Left ventricle myocardium inferior (tissue), 1 donor: ENCODE measurements at regions not wholly inside any gene's neighbourhood (a gene's known extent, or its start where the extent isn't known, plus 50 kb on each side); places are given as distances from the start of the nearest gene placed in this dataset.

Experiments used
- DNase-seq: peaks from one replicate; pipeline ENCODE4 v3.0.0-alpha.2; 2020
- H3K27ac ChIP-seq: fragments of 200-600 bp; replicated peaks from 2 replicates; pipeline ENCODE4 v1.8.0; 2021
- H3K27me3 ChIP-seq: fragments of 200-600 bp; 2 replicates; pipeline ENCODE4 v1.8.0; 2021; ENCODE audit warnings: low read depth
- H3K36me3 ChIP-seq: fragments of 200-600 bp; 2 replicates; pipeline ENCODE4 v1.8.0; 2021
- H3K4me1 ChIP-seq: fragments of 200-600 bp; 2 replicates; pipeline ENCODE4 v1.8.0; 2021
- H3K4me3 ChIP-seq: fragments of 200-600 bp; 2 replicates; pipeline ENCODE4 v1.8.0; 2021; ENCODE audit warnings: mild to moderate bottlenecking, moderate library complexity
- H3K9me3 ChIP-seq: fragments of 200-600 bp; replicated peaks from 2 replicates; pipeline ENCODE4 v1.8.0; 2021
- CTCF ChIP-seq: fragments of 200-600 bp; IDR thresholded peaks from 2 replicates; pipeline ENCODE4 v1.8.0; 2021; ENCODE audit warnings: antibody characterized with exemption, mild to moderate bottlenecking, borderline replicate concordance
- intact Hi-C: fragments of 100-400 bp; cut with micrococcal nuclease; formaldehyde crosslinking; loops from one replicate; pipeline ENCODE4 v1.11.0; 2022
- donor health status: DM: no; HTN: yes; CAD: no; lungs with severe emphysema.

- DNase-seq, result no peak
Measured at GRCh38 chr4:171553961-171554360, 259.2 kb upstream of the GALNTL6 start.

GRCh38 chr4:171542640-171543039 is 270.6 kb upstream of the GALNTL6 start:
- no peak for TF ChIP-seq CTCF
- DNase-seq, result no peak
- Histone ChIP-seq H3K27me3 (no peaks in the 10 kb centered on the region), H3K4me3 (no peak overlapping the region), H3K4me1 (no peaks in the 10 kb centered on the region), H3K9me3 (peaks cover 15% of the 10 kb centered on the region), H3K36me3 (no peaks in the 10 kb centered on the region), H3K27ac (no peak overlapping the region)
- intact Hi-C loops, result no loop called here

More at GRCh38 chr4:171553961-171554360, 259.2 kb upstream of the GALNTL6 start:
- H3K9me3 ChIP-seq, result peaks cover 3% of the 10 kb centered on the region
- TF ChIP-seq CTCF, result no peak
- no peaks in the 10 kb centered on the region for H3K27me3 ChIP-seq
- H3K4me3 ChIP-seq, result no peak overlapping the region
- H3K27ac ChIP-seq, result no peak overlapping the region
- intact Hi-C loops, result no loop called here
- H3K4me1 ChIP-seq, result no peaks in the 10 kb centered on the region
- H3K36me3 ChIP-seq, result no peaks in the 10 kb centered on the region

GRCh38 chr4:171538601-171539100 is 274.6 kb upstream of the GALNTL6 start:
- H3K27ac ChIP-seq, result no peak overlapping the region
- no peak for DNase-seq
- H3K4me3 ChIP-seq, result no peak overlapping the region
- H3K27me3 ChIP-seq, result no peaks in the 10 kb centered on the region
- H3K36me3 ChIP-seq, result no peaks in the 10 kb centered on the region
- intact Hi-C loops, result no loop called here
- no peak for TF ChIP-seq CTCF
- H3K4me1 ChIP-seq, result no peaks in the 10 kb centered on the region
- no peaks in the 10 kb centered on the region for H3K9me3 ChIP-seq

- no peak for TF ChIP-seq CTCF
- no peaks in the 10 kb centered on the region for H3K4me1 ChIP-seq
- no peaks in the 10 kb centered on the region for H3K27me3 ChIP-seq
- no peaks in the 10 kb centered on the region for H3K9me3 ChIP-seq
- H3K27ac ChIP-seq, result no peak overlapping the region
- no peaks in the 10 kb centered on the region for H3K36me3 ChIP-seq
- no peak overlapping the region for H3K4me3 ChIP-seq
- no peak for DNase-seq
- intact Hi-C loops, result no loop called here
Measured at GRCh38 chr4:171534391-171534790, 278.8 kb upstream of the GALNTL6 start.

- intact Hi-C loops, result no loop called here
- TF ChIP-seq CTCF, result no peak
Measured at GRCh38 chr4:171532968-171533367, 280.2 kb upstream of the GALNTL6 start.

More at GRCh38 chr4:171532968-171533367, 280.2 kb upstream of the GALNTL6 start:
- no peaks in the 10 kb centered on the region for H3K4me1 ChIP-seq
- no peak overlapping the region for H3K27ac ChIP-seq
- H3K9me3 ChIP-seq, result no peaks in the 10 kb centered on the region
- no peaks in the 10 kb centered on the region for H3K27me3 ChIP-seq
- H3K4me3 ChIP-seq, result no peak overlapping the region
- no peak for DNase-seq
- no peaks in the 10 kb centered on the region for H3K36me3 ChIP-seq
